ENCODE measurements at regions not wholly inside any gene's neighbourhood (a gene's known extent, or its start where the extent isn't known, plus 50 kb on each side); places are given as distances from the start of the nearest gene placed in this dataset.

DNA sequence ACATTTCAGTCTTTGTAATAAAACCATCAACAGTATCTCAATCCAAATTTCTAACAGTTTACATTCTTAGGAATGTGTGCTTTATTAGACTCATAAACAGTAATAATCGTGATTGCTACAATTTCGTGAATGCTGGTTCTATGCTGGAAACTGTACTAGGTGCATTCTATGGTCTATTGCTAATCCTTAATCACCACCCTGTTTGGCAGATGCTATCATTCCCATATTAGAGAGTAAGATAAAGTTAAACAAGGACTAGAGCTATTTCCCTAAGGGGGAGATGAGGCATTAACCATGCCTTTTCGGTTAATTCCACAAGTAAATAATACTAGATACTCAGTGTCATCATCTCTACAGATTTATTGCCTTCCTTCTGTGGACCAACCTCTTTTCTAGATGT, 244.0 kb downstream of the PAX3 start:
- no peaks in the 10 kb centered on the region for H3K36me3 Mint-ChIP-seq
- Histone ChIP-seq H3K27ac (ENCODE audit: low read depth, low read length) (no peak overlapping the region), H3K9me3 (ENCODE audit: control insufficient read depth in 2 of 3, low read length in 3 of 3) (no peaks in the 10 kb centered on the region), H3K4me1 (ENCODE audit: control insufficient read depth in 2 of 2, insufficient read depth in 2 of 2, low read length in 2 of 2) (no peaks in the 10 kb centered on the region), H3K4me3 (ENCODE audit: low read length) (no peak overlapping the region), H3K27me3 (ENCODE audit: control insufficient read depth in 2 of 2, insufficient read depth in 2 of 2, low read length in 2 of 2) (no peaks in the 10 kb centered on the region), H3K36me3 (ENCODE audit: control insufficient read depth in 2 of 3, insufficient read depth in 3 of 3, low read length in 3 of 3) (no peaks in the 10 kb centered on the region)
- no peak overlapping the region for H3K4me3 Mint-ChIP-seq
- POLR2A ChIA-PET, result no interaction called here
- no peak for DNase-seq
- no peak for ATAC-seq
- peaks cover 0 to 3% (median 0%) of the 10 kb centered on the region in 11 donors for H3K9me3 Mint-ChIP-seq
- CTCF ChIA-PET, result no interaction called here
- H3K27ac Mint-ChIP-seq, result no peak overlapping the region
- peaks cover 25 to 36% (median 28%) of the 10 kb centered on the region in 5 donors for H3K27me3 Mint-ChIP-seq
- H3K4me1 Mint-ChIP-seq, result no peaks in the 10 kb centered on the region
- intact Hi-C loops (cut with micrococcal nuclease), result loop anchor here (5.0 kb wide), 2 partner anchors 507 to 652 kb away; no protein-coding TSS in a partner anchor

- Histone ChIP-seq H3K4me3 (ENCODE audit: low read length) (no peak overlapping the region), H3K27me3 (ENCODE audit: control insufficient read depth in 2 of 2, insufficient read depth in 2 of 2, low read length in 2 of 2) (no peaks in the 10 kb centered on the region), H3K27ac (ENCODE audit: low read depth, low read length) (no peak overlapping the region), H3K36me3 (ENCODE audit: control insufficient read depth in 2 of 3, insufficient read depth in 3 of 3, low read length in 3 of 3) (no peaks in the 10 kb centered on the region), H3K9me3 (ENCODE audit: control insufficient read depth in 2 of 3, low read length in 3 of 3) (no peaks in the 10 kb centered on the region), H3K4me1 (ENCODE audit: control insufficient read depth in 2 of 2, insufficient read depth in 2 of 2, low read length in 2 of 2) (no peaks in the 10 kb centered on the region)
- H3K4me1 Mint-ChIP-seq, result no peaks in the 10 kb centered on the region
- peaks cover 0 to 3% (median 0%) of the 10 kb centered on the region in 11 donors for H3K9me3 Mint-ChIP-seq
- ATAC-seq (no peak), DNase-seq (no peak)
- CTCF ChIA-PET, result no interaction called here
- H3K4me3 Mint-ChIP-seq, result no peak overlapping the region
- intact Hi-C loops (cut with micrococcal nuclease), result no loop called here
- POLR2A ChIA-PET, result no interaction called here
- H3K36me3 Mint-ChIP-seq, result no peaks in the 10 kb centered on the region
- no peak overlapping the region for H3K27ac Mint-ChIP-seq
- H3K27me3 Mint-ChIP-seq, result peaks cover 23 to 36% (median 28%) of the 10 kb centered on the region in 5 donors
These were observed 245.8 kb downstream of the PAX3 start for GRCh38 chr2:222052934-222053367.

DNA sequence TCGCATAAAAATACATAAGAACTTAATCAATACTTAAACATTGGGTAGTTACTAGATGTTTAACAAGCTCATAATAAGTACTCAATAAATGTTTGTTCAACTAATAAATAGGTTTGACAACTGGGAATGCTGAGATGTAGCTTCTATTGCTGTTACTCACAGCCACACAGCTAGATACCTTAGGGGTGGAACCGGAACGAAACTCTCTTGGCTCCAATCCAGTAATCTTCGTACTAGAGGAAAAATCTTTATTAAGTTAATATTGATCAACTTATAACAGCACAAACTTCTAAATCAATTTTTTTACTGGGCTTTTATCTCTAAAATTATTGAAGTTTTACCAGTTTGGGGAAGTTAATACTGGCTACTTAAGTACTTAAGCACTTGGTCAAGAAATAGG, 247.8 kb downstream of the PAX3 start:
- no peak overlapping the region for H3K27ac Mint-ChIP-seq
- H3K9me3 ChIP-seq (ENCODE audit: control insufficient read depth in 2 of 3, low read length in 3 of 3), result no peaks in the 10 kb centered on the region
- intact Hi-C loops (cut with micrococcal nuclease), result no loop called here
- no peak overlapping the region for H3K4me3 Mint-ChIP-seq
- peaks cover 0 to 3% (median 0%) of the 10 kb centered on the region in 11 donors for H3K9me3 Mint-ChIP-seq
- peaks cover 22 to 31% (median 27%) of the 10 kb centered on the region in 5 donors for H3K27me3 Mint-ChIP-seq
- POLR2A ChIA-PET, result no interaction called here
- no peak overlapping the region for H3K4me3 ChIP-seq (ENCODE audit: low read length)
- H3K27ac ChIP-seq (ENCODE audit: low read depth, low read length), result no peak overlapping the region
- H3K36me3 ChIP-seq (ENCODE audit: control insufficient read depth in 2 of 3, insufficient read depth in 3 of 3, low read length in 3 of 3), result no peaks in the 10 kb centered on the region
- ATAC-seq (no peak), DNase-seq (no peak)
- H3K36me3 Mint-ChIP-seq, result no peaks in the 10 kb centered on the region
- H3K4me1 Mint-ChIP-seq, result no peaks in the 10 kb centered on the region
- H3K27me3 ChIP-seq (ENCODE audit: control insufficient read depth in 2 of 2, insufficient read depth in 2 of 2, low read length in 2 of 2), result no peaks in the 10 kb centered on the region
- CTCF ChIA-PET, result no interaction called here
- no peaks in the 10 kb centered on the region for H3K4me1 ChIP-seq (ENCODE audit: control insufficient read depth in 2 of 2, insufficient read depth in 2 of 2, low read length in 2 of 2)

DNA sequence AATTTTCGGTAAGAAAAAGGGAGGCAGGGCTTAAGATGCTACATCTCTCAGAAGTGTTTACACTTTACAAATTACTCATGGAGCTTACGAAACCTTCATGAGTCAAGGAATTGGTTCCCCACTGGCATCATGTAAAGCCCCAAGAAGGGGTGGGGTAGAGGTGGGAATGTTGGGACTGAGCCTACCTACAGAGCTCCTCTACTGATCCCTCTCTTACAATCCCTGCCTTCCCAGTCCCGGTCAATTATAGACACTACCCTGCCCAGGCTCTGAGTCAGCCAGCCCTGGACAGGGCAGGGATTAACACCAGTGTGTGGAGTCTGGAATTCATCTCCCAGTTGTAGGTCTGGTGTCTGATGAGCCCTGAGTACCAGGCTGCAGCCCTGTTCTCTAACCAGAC, 248.9 kb downstream of the PAX3 start:
- H3K9me3 ChIP-seq (ENCODE audit: control insufficient read depth in 2 of 3, low read length in 3 of 3), result no peaks in the 10 kb centered on the region
- Mint-ChIP-seq H3K27me3 (peaks cover 17 to 28% (median 27%) of the 10 kb centered on the region in 5 donors), H3K4me1 (no peaks in the 10 kb centered on the region), H3K36me3 (no peaks in the 10 kb centered on the region), H3K9me3 (peaks cover 0 to 3% (median 0%) of the 10 kb centered on the region in 11 donors), H3K27ac (no peak overlapping the region), H3K4me3 (no peak overlapping the region)
- ChIA-PET CTCF (no interaction called here), POLR2A (no interaction called here)
- no peak overlapping the region for H3K4me3 ChIP-seq (ENCODE audit: low read length)
- intact Hi-C loops (cut with micrococcal nuclease), result no loop called here
- no peak for DNase-seq
- no peaks in the 10 kb centered on the region for H3K4me1 ChIP-seq (ENCODE audit: control insufficient read depth in 2 of 2, insufficient read depth in 2 of 2, low read length in 2 of 2)
- ATAC-seq, result no peak
- H3K36me3 ChIP-seq (ENCODE audit: control insufficient read depth in 2 of 3, insufficient read depth in 3 of 3, low read length in 3 of 3), result no peaks in the 10 kb centered on the region
- no peaks in the 10 kb centered on the region for H3K27me3 ChIP-seq (ENCODE audit: control insufficient read depth in 2 of 2, insufficient read depth in 2 of 2, low read length in 2 of 2)
- no peak overlapping the region for H3K27ac ChIP-seq (ENCODE audit: low read depth, low read length)

DNA sequence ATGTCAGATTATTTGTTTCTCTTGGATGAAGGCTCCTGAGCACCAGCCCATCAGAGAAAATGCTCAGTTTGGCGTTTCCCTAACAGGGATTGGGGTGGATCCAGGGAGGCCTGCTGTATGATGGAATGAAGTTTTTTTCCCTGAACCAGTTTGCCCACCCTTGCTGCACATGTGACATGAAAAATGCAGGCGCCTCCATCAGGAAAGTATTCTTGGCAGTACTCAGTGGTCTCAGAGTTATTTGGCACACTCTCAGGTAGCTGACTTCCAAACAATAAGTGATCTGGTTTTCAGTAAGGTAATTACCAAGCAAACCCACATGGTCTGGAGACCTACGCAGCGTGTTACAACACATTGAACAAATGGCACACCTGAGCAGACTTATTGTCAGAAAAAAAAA, 254.9 kb downstream of the PAX3 start:
- Histone ChIP-seq H3K4me3 (ENCODE audit: low read length) (no peak overlapping the region), H3K27me3 (ENCODE audit: control insufficient read depth in 2 of 2, insufficient read depth in 2 of 2, low read length in 2 of 2) (no peaks in the 10 kb centered on the region), H3K4me1 (ENCODE audit: control insufficient read depth in 2 of 2, insufficient read depth in 2 of 2, low read length in 2 of 2) (no peaks in the 10 kb centered on the region), H3K36me3 (ENCODE audit: control insufficient read depth in 2 of 3, insufficient read depth in 3 of 3, low read length in 3 of 3) (no peaks in the 10 kb centered on the region), H3K27ac (ENCODE audit: low read depth, low read length) (no peak overlapping the region), H3K9me3 (ENCODE audit: control insufficient read depth in 2 of 3, low read length in 3 of 3) (no peaks in the 10 kb centered on the region)
- ChIA-PET CTCF (no interaction called here), POLR2A (no interaction called here)
- intact Hi-C loops (cut with micrococcal nuclease), result no loop called here
- Mint-ChIP-seq H3K36me3 (no peaks in the 10 kb centered on the region), H3K27me3 (peaks cover 0 to 13% (median 0%) of the 10 kb centered on the region in 5 donors), H3K4me1 (no peaks in the 10 kb centered on the region), H3K4me3 (no peak overlapping the region), H3K9me3 (peaks cover 0 to 5% (median 0%) of the 10 kb centered on the region in 11 donors), H3K27ac (no peak overlapping the region)
- ATAC-seq (no peak), DNase-seq (no peak)

- no peak overlapping the region for H3K27ac Mint-ChIP-seq
- Histone ChIP-seq H3K4me3 (ENCODE audit: low read length) (no peak overlapping the region), H3K36me3 (ENCODE audit: control insufficient read depth in 2 of 3, insufficient read depth in 3 of 3, low read length in 3 of 3) (no peaks in the 10 kb centered on the region), H3K9me3 (ENCODE audit: control insufficient read depth in 2 of 3, low read length in 3 of 3) (no peaks in the 10 kb centered on the region), H3K4me1 (ENCODE audit: control insufficient read depth in 2 of 2, insufficient read depth in 2 of 2, low read length in 2 of 2) (no peaks in the 10 kb centered on the region), H3K27ac (ENCODE audit: low read depth, low read length) (no peak overlapping the region), H3K27me3 (ENCODE audit: control insufficient read depth in 2 of 2, insufficient read depth in 2 of 2, low read length in 2 of 2) (no peaks in the 10 kb centered on the region)
- peaks cover 0 to 13% (median 0%) of the 10 kb centered on the region in 5 donors for H3K27me3 Mint-ChIP-seq
- peaks cover 0 to 5% (median 0%) of the 10 kb centered on the region in 11 donors for H3K9me3 Mint-ChIP-seq
- H3K4me1 Mint-ChIP-seq, result no peaks in the 10 kb centered on the region
- intact Hi-C loops (cut with micrococcal nuclease), result no loop called here
- ATAC-seq (no peak), DNase-seq (no peak)
- CTCF ChIA-PET, result no interaction called here
- H3K4me3 Mint-ChIP-seq, result no peak overlapping the region
- POLR2A ChIA-PET, result no interaction called here
- no peaks in the 10 kb centered on the region for H3K36me3 Mint-ChIP-seq
These were observed 256.1 kb downstream of the PAX3 start for GRCh38 chr2:222042666-222043065.

GRCh38 chr2:222040333-222040732, 258.5 kb downstream of the PAX3 start:
- ATAC-seq, result no peak
- peaks cover 0 to 5% (median 0%) of the 10 kb centered on the region in 11 donors for H3K9me3 Mint-ChIP-seq

More at GRCh38 chr2:222040333-222040732, 258.5 kb downstream of the PAX3 start:
- H3K4me1 ChIP-seq (ENCODE audit: control insufficient read depth in 2 of 2, insufficient read depth in 2 of 2, low read length in 2 of 2), result no peaks in the 10 kb centered on the region
- intact Hi-C loops (cut with micrococcal nuclease), result no loop called here
- Mint-ChIP-seq H3K4me3 (no peak overlapping the region), H3K27ac (no peak overlapping the region), H3K36me3 (no peaks in the 10 kb centered on the region), H3K27me3 (peaks cover 0 to 6% (median 0%) of the 10 kb centered on the region in 5 donors), H3K4me1 (no peaks in the 10 kb centered on the region)
- H3K27me3 ChIP-seq (ENCODE audit: control insufficient read depth in 2 of 2, insufficient read depth in 2 of 2, low read length in 2 of 2), result no peaks in the 10 kb centered on the region
- POLR2A ChIA-PET, result no interaction called here
- DNase-seq, result no peak
- H3K36me3 ChIP-seq (ENCODE audit: control insufficient read depth in 2 of 3, insufficient read depth in 3 of 3, low read length in 3 of 3), result no peaks in the 10 kb centered on the region
- H3K9me3 ChIP-seq (ENCODE audit: control insufficient read depth in 2 of 3, low read length in 3 of 3), result no peaks in the 10 kb centered on the region
- H3K4me3 ChIP-seq (ENCODE audit: low read length), result no peak overlapping the region
- CTCF ChIA-PET, result no interaction called here
- no peak overlapping the region for H3K27ac ChIP-seq (ENCODE audit: low read depth, low read length)
